ENCODE measurements at regions not wholly inside any gene's neighbourhood (a gene's known extent, or its start where the extent isn't known, plus 50 kb on each side); places are given as distances from the start of the nearest gene placed in this dataset.

DNA sequence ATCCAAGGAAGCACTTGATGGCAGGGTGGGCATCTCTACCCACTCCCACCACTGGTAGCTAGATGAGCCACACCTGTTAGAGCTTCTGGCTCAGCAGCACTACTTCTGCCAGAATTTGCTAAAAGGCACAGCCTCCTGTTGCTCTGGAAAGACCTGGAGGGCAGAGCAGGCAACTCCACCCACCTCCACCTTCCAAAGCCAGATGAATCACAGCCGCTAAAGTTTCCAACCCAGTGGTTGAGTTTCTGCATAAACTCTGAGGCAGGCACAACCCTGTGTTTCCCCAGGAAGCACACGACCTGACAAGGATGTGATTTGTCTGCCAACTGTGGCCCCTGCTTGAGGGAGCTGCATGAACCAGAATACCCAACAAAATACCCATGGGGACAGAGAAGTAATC, 111.6 kb upstream of the GCFC2 start:
- Histone ChIP-seq H3K36me3 (no peaks in the 10 kb centered on the region), H3K4me3 (ENCODE audit: low read depth, low read length) (no peak overlapping the region), H3K27me3 (no peaks in the 10 kb centered on the region), H3K4me1 (no peaks in the 10 kb centered on the region), H3K9me3 (no peaks in the 10 kb centered on the region)
- DNase-seq = no peak
- TF ChIP-seq, protein P1, sequence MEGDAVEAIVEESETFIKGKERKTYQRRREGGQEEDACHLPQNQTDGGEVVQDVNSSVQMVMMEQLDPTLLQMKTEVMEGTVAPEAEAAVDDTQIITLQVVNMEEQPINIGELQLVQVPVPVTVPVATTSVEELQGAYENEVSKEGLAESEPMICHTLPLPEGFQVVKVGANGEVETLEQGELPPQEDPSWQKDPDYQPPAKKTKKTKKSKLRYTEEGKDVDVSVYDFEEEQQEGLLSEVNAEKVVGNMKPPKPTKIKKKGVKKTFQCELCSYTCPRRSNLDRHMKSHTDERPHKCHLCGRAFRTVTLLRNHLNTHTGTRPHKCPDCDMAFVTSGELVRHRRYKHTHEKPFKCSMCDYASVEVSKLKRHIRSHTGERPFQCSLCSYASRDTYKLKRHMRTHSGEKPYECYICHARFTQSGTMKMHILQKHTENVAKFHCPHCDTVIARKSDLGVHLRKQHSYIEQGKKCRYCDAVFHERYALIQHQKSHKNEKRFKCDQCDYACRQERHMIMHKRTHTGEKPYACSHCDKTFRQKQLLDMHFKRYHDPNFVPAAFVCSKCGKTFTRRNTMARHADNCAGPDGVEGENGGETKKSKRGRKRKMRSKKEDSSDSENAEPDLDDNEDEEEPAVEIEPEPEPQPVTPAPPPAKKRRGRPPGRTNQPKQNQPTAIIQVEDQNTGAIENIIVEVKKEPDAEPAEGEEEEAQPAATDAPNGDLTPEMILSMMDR (IDR thresholded peaks at IDR 0.05; ENCODE audit: low read depth, low read length) = no peak

DNA sequence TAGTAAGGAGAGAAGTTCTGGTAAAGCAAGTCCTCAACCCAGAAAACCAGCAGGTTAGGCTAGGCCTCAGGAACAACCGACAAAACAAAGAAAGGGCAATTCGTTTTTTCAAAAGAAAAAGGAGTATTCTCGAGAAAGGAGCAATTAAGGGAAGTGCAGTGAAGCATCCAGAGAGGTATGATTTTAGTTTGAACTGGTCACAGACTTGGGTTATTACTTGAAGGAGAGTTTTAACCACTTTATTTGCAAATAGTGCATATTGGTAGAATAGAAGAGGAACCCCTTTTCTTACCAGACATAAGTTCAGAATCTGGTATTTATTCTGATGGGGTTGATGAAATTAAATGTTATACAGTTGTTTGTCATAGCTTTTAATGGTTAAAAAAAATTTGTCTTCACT, 110.0 kb upstream of the GCFC2 start:
- no peak for DNase-seq
- TF ChIP-seq, protein P1 (IDR thresholded peaks at IDR 0.05; ENCODE audit: low read depth, low read length) = no peak

DNA sequence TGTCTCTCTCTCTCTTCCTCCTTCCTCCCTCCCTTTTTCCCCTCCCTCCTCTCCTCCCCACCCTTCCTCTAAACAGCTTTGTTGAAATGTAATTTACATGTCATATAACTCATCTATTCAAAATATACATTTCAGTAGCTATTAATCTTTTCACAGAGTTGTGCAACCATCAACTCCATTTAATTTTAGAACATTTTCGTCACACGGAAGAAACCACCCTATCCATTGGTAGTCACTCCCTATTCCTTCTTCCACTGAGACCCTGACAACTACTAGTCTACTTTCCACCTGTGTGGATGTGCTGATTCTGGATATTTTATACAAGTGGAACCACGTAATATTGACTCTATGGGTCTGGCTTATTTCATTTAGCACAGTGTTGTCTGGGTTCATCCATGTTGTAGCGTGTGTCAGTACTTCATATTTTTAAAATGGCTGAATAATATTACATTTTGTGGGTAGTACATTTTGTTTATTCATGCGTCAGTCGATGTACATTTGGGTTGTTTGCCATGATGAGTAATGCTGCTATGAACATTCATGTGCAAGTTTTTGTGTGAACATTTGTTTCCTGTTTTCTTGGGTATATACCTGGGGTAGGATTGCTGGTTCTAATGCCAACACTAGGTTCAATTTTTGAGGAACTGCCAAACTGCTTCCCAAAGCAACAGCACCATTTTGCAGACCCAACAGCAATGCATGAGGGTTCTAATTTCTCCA, 100.1 kb upstream of the GCFC2 start:
- no peaks in the 10 kb centered on the region for H3K27me3 ChIP-seq
- H3K4me3 ChIP-seq (ENCODE audit: low read depth, low read length) = no peak overlapping the region
- no peaks in the 10 kb centered on the region for H3K4me1 ChIP-seq
- no peak for DNase-seq
- H3K9me3 ChIP-seq = no peaks in the 10 kb centered on the region
- no peaks in the 10 kb centered on the region for H3K36me3 ChIP-seq
- TF ChIP-seq, protein P1 (IDR thresholded peaks at IDR 0.05; ENCODE audit: low read depth, low read length) = no peak

More for the DNA sequence above, 110.0 kb upstream of the GCFC2 start:
- H3K9me3 ChIP-seq = no peaks in the 10 kb centered on the region
- no peak overlapping the region for H3K4me3 ChIP-seq (ENCODE audit: low read depth, low read length)
- no peaks in the 10 kb centered on the region for H3K27me3 ChIP-seq
- no peaks in the 10 kb centered on the region for H3K4me1 ChIP-seq
- no peaks in the 10 kb centered on the region for H3K36me3 ChIP-seq

DNA sequence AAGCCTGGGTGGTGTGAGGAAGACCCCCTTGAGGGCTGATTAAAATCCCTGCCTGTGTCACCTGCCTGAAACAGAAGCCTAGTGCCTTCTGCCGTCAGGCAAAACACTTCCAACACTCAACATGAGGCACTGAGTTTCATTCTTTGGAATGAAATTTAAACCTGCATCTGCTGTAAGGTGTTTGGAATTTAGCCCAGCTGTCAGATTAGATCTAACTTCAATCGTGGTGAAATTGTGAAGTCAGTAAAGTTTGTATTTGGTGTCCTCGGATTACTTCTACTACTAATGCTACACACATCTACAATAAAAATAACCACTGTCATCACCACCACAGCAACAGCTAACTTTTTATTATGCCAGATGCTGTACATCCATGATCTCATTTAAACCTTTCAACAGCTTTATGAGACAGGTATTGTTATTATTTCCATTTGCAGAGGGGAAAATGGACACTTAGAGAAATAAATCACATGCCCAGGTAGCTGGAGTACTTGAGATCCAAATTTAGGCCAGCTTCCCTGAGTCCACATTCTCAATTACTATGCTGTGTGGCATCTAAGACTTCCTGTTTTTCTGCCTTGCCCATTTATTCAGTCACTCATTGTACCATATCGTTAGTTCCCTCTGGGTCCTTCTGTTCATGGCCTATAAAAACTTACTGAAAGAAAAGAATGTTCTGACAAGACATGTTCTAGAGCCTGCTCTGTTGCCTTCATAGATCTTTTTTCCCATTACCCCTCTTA, 98.2 kb upstream of the GCFC2 start:
- Histone ChIP-seq H3K27me3 (no peaks in the 10 kb centered on the region), H3K36me3 (no peaks in the 10 kb centered on the region), H3K9me3 (no peaks in the 10 kb centered on the region), H3K4me1 (no peaks in the 10 kb centered on the region), H3K4me3 (ENCODE audit: low read depth, low read length) (no peak overlapping the region)
- DNase-seq = no peak
- TF ChIP-seq, protein P1 (IDR thresholded peaks at IDR 0.05; ENCODE audit: low read depth, low read length) = no peak

DNA sequence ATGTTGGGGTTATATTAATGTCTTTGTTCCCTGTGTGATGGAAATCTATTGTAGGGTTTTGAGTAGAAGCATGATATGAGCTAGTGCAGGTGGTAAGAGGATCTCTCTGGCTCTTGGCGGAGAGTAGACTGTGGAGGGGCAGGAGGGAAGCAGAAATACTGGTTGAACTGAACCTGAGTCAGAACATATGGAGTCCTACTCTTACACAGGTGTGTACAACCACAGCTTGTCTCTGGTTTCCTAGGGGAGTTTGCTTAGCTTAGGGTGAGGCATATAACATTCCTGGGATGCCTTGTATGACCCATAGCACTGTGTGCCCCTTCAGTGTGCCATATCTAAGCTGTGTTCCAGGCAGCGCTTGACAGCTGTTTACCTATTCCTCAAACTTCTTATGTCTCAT, 97.3 kb upstream of the GCFC2 start:
- Histone ChIP-seq H3K36me3 (no peaks in the 10 kb centered on the region), H3K4me3 (ENCODE audit: low read depth, low read length) (no peak overlapping the region), H3K27me3 (no peaks in the 10 kb centered on the region), H3K4me1 (no peaks in the 10 kb centered on the region), H3K9me3 (no peaks in the 10 kb centered on the region)
- DNase-seq = no peak
- TF ChIP-seq, protein P1 (IDR thresholded peaks at IDR 0.05; ENCODE audit: low read depth, low read length) = no peak

All from BE2C (cell line).